B cell (primary cell): ENCODE measurements at regions not wholly inside any gene's neighbourhood (a gene's known extent, or its start where the extent isn't known, plus 50 kb on each side); places are given as distances from the start of the nearest gene placed in this dataset.

Source experiments
- CTCF ChIP-seq: fragments of 200-600 bp; IDR thresholded peaks from one replicate; pipeline ENCODE4 v1.8.0; 2022; ENCODE audit warnings: antibody characterized with exemption, mild to moderate bottlenecking
- EZH2 ChIP-seq: IDR thresholded peaks from 2 replicates; pipeline ENCODE4 v1.6.1; 2012; ENCODE audit warnings: borderline replicate concordance, low read depth, mild to moderate bottlenecking, moderate library complexity, low read length; ENCODE audit not compliant: insufficient read depth, poor library complexity, severe bottlenecking

GRCh38 chr4:145277011-145277410 is 96.6 kb upstream of the OTUD4 start:
- TF ChIP-seq CTCF (no peak), EZH2 (no peak)
